Karpas-422 (cell line): ENCODE measurements at regions not wholly inside any gene's neighbourhood (a gene's known extent, or its start where the extent isn't known, plus 50 kb on each side); places are given as distances from the start of the nearest gene placed in this dataset.

ENCODE experiments used
- DNase-seq: peaks from one replicate; pipeline ENCODE4 v3.0.0-alpha.2; 2015
- H2AFZ ChIP-seq: fragments of 200-600 bp; sonication (generic); 2 replicates; pipeline ENCODE4 v1.6.1; 2014; ENCODE audit warnings: antibody characterized with exemption, low read length, mixed read lengths
- H3K27ac ChIP-seq: fragments of 200-600 bp; sonication (generic); 2 replicates; pipeline ENCODE4 v1.5.1; 2014; ENCODE audit warnings: mild to moderate bottlenecking, low read length, moderate library complexity
- H3K27me3 ChIP-seq: fragments of 200-600 bp; sonication (generic); 2 replicates; pipeline ENCODE4 v1.6.1; 2014; ENCODE audit warnings: low read length, mixed read lengths
- H3K36me3 ChIP-seq: fragments of 200-600 bp; sonication (generic); 2 replicates; pipeline ENCODE4 v1.6.1; 2014; ENCODE audit warnings: low read length, mixed read lengths; ENCODE audit not compliant: insufficient read depth
- H3K4me1 ChIP-seq: fragments of 200-600 bp; sonication (generic); 2 replicates; pipeline ENCODE4 v1.6.1; 2014; ENCODE audit warnings: mild to moderate bottlenecking, low read length, mixed read lengths
- H3K4me2 ChIP-seq: fragments of 200-600 bp; sonication (generic); 2 replicates; pipeline ENCODE4 v1.6.1; 2014; ENCODE audit warnings: low read length, low read depth, mild to moderate bottlenecking; ENCODE audit not compliant: poor library complexity, severe bottlenecking
- H3K4me3 ChIP-seq: fragments of 200-600 bp; sonication (generic); 2 replicates; pipeline ENCODE4 v1.5.1; 2014; ENCODE audit warnings: mild to moderate bottlenecking, antibody characterized with exemption, low read length, mixed read lengths
- H3K79me2 ChIP-seq: fragments of 200-600 bp; sonication (generic); 2 replicates; pipeline ENCODE4 v1.6.1; 2014; ENCODE audit warnings: mild to moderate bottlenecking, low read length, mixed read lengths
- H3K9ac ChIP-seq: fragments of 200-600 bp; sonication (generic); 2 replicates; pipeline ENCODE4 v1.6.0; 2014; ENCODE audit warnings: low read length
- H3K9me2 ChIP-seq: fragments of 200-600 bp; sonication (generic), shearing (Covaris generic); replicated peaks from 2 replicates; pipeline ENCODE4 v1.6.0; 2014; ENCODE audit warnings: mild to moderate bottlenecking, low read length, moderate library complexity; ENCODE audit not compliant: insufficient read depth
- H3K9me3 ChIP-seq: fragments of 300-700, 200-600 bp; sonication (generic); 2 replicates; pipeline ENCODE4 v1.6.1; 2014; ENCODE audit warnings: low read length, mixed read lengths
- H4K20me1 ChIP-seq: fragments of 200-600 bp; sonication (generic); 2 replicates; pipeline ENCODE4 v1.6.1; 2014; ENCODE audit warnings: mild to moderate bottlenecking, antibody characterized with exemption, low read length, low read depth; ENCODE audit not compliant: insufficient read depth

DNA sequence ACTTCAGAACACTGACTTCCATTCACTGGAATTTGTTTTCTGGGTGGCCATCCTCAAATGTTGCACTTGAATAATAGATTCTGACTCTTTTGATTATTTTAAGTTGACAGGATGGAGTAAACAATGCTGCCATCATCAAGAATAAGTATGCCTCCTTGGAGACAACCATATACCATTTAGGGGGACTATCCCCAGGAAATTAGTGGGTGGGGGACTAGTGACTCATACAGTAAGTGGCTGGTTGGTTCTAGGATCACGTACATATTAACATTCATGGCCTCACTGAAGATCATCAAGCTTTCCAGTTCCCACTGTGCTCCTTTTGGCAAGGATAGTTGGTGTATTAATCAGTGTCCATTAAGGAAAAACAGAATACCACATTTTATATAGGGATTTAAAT, 615.2 kb downstream of the CCSER2 start:
- Histone ChIP-seq H3K4me3 (no peak overlapping the region), H3K79me2 (no peaks in the 10 kb centered on the region), H3K9me2 (no peaks in the 10 kb centered on the region), H2AFZ (no peak overlapping the region), H4K20me1 (no peaks in the 10 kb centered on the region), H3K27ac (no peak overlapping the region), H3K4me1 (no peaks in the 10 kb centered on the region), H3K4me2 (no peak overlapping the region), H3K9me3 (no peaks in the 10 kb centered on the region), H3K9ac (no peak overlapping the region), H3K36me3 (no peaks in the 10 kb centered on the region), H3K27me3 (no peaks in the 10 kb centered on the region)
- no peak for DNase-seq

GRCh38 chr10:84944187-84944586, 615.8 kb downstream of the CCSER2 start:
- Histone ChIP-seq H3K4me2 (no peak overlapping the region), H3K4me3 (no peak overlapping the region), H2AFZ (no peak overlapping the region), H4K20me1 (no peaks in the 10 kb centered on the region), H3K27me3 (no peaks in the 10 kb centered on the region), H3K79me2 (no peaks in the 10 kb centered on the region), H3K9me2 (no peaks in the 10 kb centered on the region), H3K4me1 (no peaks in the 10 kb centered on the region), H3K9me3 (no peaks in the 10 kb centered on the region), H3K36me3 (no peaks in the 10 kb centered on the region), H3K27ac (no peak overlapping the region), H3K9ac (no peak overlapping the region)
- DNase-seq = no peak

DNA sequence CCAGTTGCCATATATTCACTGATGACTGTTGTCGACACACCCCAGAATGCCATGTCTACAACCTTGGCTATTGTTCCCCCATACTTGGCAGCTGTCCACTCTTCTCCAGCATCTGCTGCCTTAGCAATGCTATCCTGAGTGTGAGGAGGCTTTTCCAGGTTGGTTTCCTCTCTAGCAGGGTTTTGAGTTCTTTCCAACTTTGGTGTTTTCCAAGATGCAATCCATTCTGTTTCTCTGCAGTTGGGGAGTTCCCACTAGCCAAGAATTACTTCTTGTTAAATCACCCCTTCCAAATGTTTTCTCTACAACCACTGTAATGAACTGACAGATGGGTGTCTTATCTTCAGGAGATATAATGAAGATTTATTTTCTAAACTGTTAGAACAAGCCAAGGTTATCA, 617.4 kb downstream of the CCSER2 start:
- H4K20me1 ChIP-seq = no peaks in the 10 kb centered on the region

GRCh38 chr10:84946904-84947303, 618.5 kb downstream of the CCSER2 start:
- no peaks in the 10 kb centered on the region for H3K36me3 ChIP-seq
- no peak overlapping the region for H2AFZ ChIP-seq
- no peak overlapping the region for H3K4me2 ChIP-seq
- H3K9me3 ChIP-seq = no peaks in the 10 kb centered on the region
- no peak overlapping the region for H3K27ac ChIP-seq
- no peaks in the 10 kb centered on the region for H3K27me3 ChIP-seq
- H3K4me1 ChIP-seq = no peaks in the 10 kb centered on the region
- no peaks in the 10 kb centered on the region for H3K79me2 ChIP-seq
- H3K9me2 ChIP-seq = no peaks in the 10 kb centered on the region
- no peak for DNase-seq
- H3K4me3 ChIP-seq = no peak overlapping the region
- H3K9ac ChIP-seq = no peak overlapping the region
- H4K20me1 ChIP-seq = no peaks in the 10 kb centered on the region

More for the DNA sequence above, 617.4 kb downstream of the CCSER2 start:
- Histone ChIP-seq H2AFZ (no peak overlapping the region), H3K9me2 (no peaks in the 10 kb centered on the region), H3K4me2 (no peak overlapping the region), H3K9ac (no peak overlapping the region), H3K27me3 (no peaks in the 10 kb centered on the region), H3K4me3 (no peak overlapping the region), H3K79me2 (no peaks in the 10 kb centered on the region), H3K36me3 (no peaks in the 10 kb centered on the region), H3K27ac (no peak overlapping the region), H3K4me1 (no peaks in the 10 kb centered on the region), H3K9me3 (no peaks in the 10 kb centered on the region)
- DNase-seq = no peak

GRCh38 chr10:84948644-84949043, 620.3 kb downstream of the CCSER2 start:
- Histone ChIP-seq H3K27ac (no peak overlapping the region), H3K9ac (no peak overlapping the region), H3K4me3 (no peak overlapping the region), H3K79me2 (no peaks in the 10 kb centered on the region), H3K36me3 (no peaks in the 10 kb centered on the region), H3K4me1 (no peaks in the 10 kb centered on the region), H3K4me2 (no peak overlapping the region), H3K9me2 (no peaks in the 10 kb centered on the region), H3K9me3 (no peaks in the 10 kb centered on the region), H3K27me3 (no peaks in the 10 kb centered on the region), H4K20me1 (no peaks in the 10 kb centered on the region), H2AFZ (no peak overlapping the region)
- no peak for DNase-seq

DNA sequence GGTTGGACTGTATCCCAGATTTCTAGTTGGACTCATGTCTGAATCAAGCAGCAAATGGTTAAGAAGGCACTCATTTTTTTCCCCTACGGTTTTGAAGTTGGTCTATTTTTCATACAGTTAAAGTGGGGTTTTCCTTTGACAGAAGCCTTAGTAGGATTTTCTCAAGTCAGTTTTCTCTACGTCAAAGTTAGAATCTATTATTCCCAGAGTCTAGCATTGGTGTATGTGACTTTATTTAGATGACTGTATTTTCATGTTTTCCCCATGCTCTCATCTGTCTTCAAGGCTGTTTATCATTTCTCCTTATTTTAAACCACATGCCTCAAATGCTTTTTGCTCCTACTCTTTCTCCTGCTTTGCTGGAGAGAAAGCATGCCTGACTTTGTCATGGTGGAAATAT, 623.2 kb downstream of the CCSER2 start:
- Histone ChIP-seq H3K36me3 (no peaks in the 10 kb centered on the region), H3K9me3 (no peaks in the 10 kb centered on the region), H3K27me3 (no peaks in the 10 kb centered on the region), H3K27ac (no peak overlapping the region), H3K4me2 (no peak overlapping the region), H2AFZ (no peak overlapping the region), H3K9ac (no peak overlapping the region), H3K79me2 (no peaks in the 10 kb centered on the region), H3K4me1 (no peaks in the 10 kb centered on the region), H3K4me3 (no peak overlapping the region), H4K20me1 (no peaks in the 10 kb centered on the region), H3K9me2 (no peaks in the 10 kb centered on the region)
- DNase-seq = no peak

DNA sequence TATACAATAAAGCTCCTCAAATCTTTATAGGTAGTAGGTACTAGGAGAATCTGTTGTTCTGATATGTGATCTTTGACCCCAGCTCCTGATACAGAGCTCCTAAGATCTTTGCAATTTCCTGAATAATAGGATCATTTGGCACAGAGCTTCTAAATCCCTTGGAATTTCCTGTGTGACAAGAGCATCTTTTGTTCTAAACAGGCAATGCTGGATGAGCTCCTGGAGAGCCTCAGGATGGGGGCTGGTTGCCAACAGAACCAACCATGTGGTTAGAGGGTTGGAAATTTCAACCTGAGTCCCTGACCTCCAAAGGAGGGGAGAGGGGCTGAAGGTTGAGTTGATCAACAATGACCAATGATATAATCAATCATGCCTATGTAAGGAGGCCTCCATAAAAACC, 629.0 kb downstream of the CCSER2 start:
- no peaks in the 10 kb centered on the region for H3K36me3 ChIP-seq
- no peak overlapping the region for H3K4me2 ChIP-seq
- no peak overlapping the region for H2AFZ ChIP-seq
- no peaks in the 10 kb centered on the region for H4K20me1 ChIP-seq
- H3K9ac ChIP-seq = no peak overlapping the region
- H3K27me3 ChIP-seq = no peaks in the 10 kb centered on the region
- H3K79me2 ChIP-seq = no peaks in the 10 kb centered on the region
- H3K9me2 ChIP-seq = no peaks in the 10 kb centered on the region
- DNase-seq = no peak
- H3K27ac ChIP-seq = no peak overlapping the region
- no peaks in the 10 kb centered on the region for H3K4me1 ChIP-seq
- no peak overlapping the region for H3K4me3 ChIP-seq
- no peaks in the 10 kb centered on the region for H3K9me3 ChIP-seq

DNA sequence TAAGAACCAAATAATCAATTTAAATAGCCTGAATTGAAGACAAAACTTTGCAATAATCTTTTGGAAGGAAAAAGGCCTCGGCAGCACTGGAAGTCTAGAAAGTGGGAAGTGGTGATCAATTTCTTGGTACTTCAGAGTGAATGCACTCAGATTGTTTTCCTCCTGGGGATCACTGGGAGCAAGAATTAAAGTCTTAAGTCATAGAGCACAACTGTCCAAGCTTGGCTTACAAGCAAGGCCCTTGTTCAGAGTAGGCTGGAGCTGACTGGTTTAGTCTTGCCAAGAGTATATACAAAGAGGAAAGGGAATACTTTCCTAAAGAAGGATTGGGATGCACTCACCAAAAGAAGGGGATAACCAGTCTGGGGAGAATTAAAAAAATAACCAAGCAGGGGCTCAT, 637.1 kb downstream of the CCSER2 start:
- no peaks in the 10 kb centered on the region for H3K9me3 ChIP-seq
- DNase-seq = no peak
- no peak overlapping the region for H3K4me2 ChIP-seq
- no peak overlapping the region for H3K27ac ChIP-seq
- no peaks in the 10 kb centered on the region for H3K9me2 ChIP-seq
- no peaks in the 10 kb centered on the region for H4K20me1 ChIP-seq
- no peaks in the 10 kb centered on the region for H3K36me3 ChIP-seq
- no peaks in the 10 kb centered on the region for H3K79me2 ChIP-seq
- H2AFZ ChIP-seq = no peak overlapping the region
- no peaks in the 10 kb centered on the region for H3K27me3 ChIP-seq
- no peaks in the 10 kb centered on the region for H3K4me1 ChIP-seq
- H3K9ac ChIP-seq = no peak overlapping the region
- H3K4me3 ChIP-seq = no peak overlapping the region
